SK-N-SH (cell line): ENCODE measurements at regions not wholly inside any gene's neighbourhood (a gene's known extent, or its start where the extent isn't known, plus 50 kb on each side); places are given as distances from the start of the nearest gene placed in this dataset.

Source experiments
- CTCF ChIA-PET: fragments of 300-600, 350-600 bp; formaldehyde crosslinking; extraction: SDS; loops from one replicate; lab custom pipeline; 2021; lab: Yijun Ruan, JAX
- POLR2A ChIA-PET: fragments of 350-600 bp; sonication (Branson Sonifier 250); formaldehyde crosslinking; extraction: SDS; loops from one replicate; lab custom pipeline; 2020; ENCODE audit warnings: antibody characterized with exemption, inconsistent platforms; lab: Yijun Ruan, JAX
- DNase-seq: peaks from one replicate; pipeline ENCODE4 v3.0.0; 2012
- H2AFZ ChIP-seq: fragments of 200-600 bp; sonication (generic); 2 replicates; pipeline ENCODE4 v1.8.1; 2016; ENCODE audit warnings: antibody characterized with exemption, mild to moderate bottlenecking, low read depth
- H3F3A ChIP-seq: fragments of 200-600 bp; sonication (generic); replicated peaks from 2 replicates; pipeline ENCODE3; 2016; ENCODE audit warnings: antibody characterized with exemption, mild to moderate bottlenecking; ENCODE audit not compliant: insufficient read depth
- H3K27ac ChIP-seq, 2 experiments: fragments of 200-500 bp in 1 of 2; fragments of 200-600 bp in 1 of 2; sonication (Bioruptor generic) in 1 of 2; sonication (generic), shearing (Covaris generic) in 1 of 2; 2 replicates each; pipeline versions ENCODE4 v1.5.1 to v1.6.1; 2014 to 2016; ENCODE audit warnings: low read depth in 2 of 2, inconsistent platforms in 1 of 2, low read length in 1 of 2, mild to moderate bottlenecking in 1 of 2, mixed read lengths in 1 of 2
- H3K27me3 ChIP-seq: fragments of 200-600 bp; sonication (generic), shearing (Covaris generic); 2 replicates; pipeline ENCODE4 v1.6.1; 2016; ENCODE audit warnings: mixed run types; ENCODE audit not compliant: insufficient read depth
- H3K36me3 ChIP-seq, 2 experiments: fragments of 200-500 bp in 1 of 2; fragments of 200-600 bp in 1 of 2; sonication (Bioruptor generic) in 1 of 2; sonication (generic) in 1 of 2; replicated peaks in 1 of 2; 2 replicates each; pipeline versions ENCODE3 to v1.5.1; 2014 to 2016; ENCODE audit warnings: low read length in 1 of 2, mild to moderate bottlenecking in 1 of 2; ENCODE audit not compliant: insufficient read depth in 2 of 2, control insufficient read depth in 1 of 2
- H3K4me1 ChIP-seq, 2 experiments: fragments of 200-500 bp in 1 of 2; fragments of 200-600 bp in 1 of 2; sonication (Bioruptor generic) in 1 of 2; sonication (generic), shearing (Covaris generic) in 1 of 2; 2 replicates each; pipeline versions ENCODE4 v1.5.1 to v1.6.1; 2014 to 2016; ENCODE audit warnings: low read depth in 1 of 2, low read length in 1 of 2, mixed run types in 1 of 2; ENCODE audit not compliant: insufficient read depth in 2 of 2, control insufficient read depth in 1 of 2
- H3K4me2 ChIP-seq: fragments of 200-600 bp; sonication (generic), shearing (Covaris generic); 2 replicates; pipeline ENCODE4 v1.6.1; 2017; ENCODE audit warnings: mixed run types
- H3K4me3 ChIP-seq, 2 experiments: fragments of 200-500 bp in 1 of 2; fragments of 200-600 bp in 1 of 2; sonication (Bioruptor generic) in 1 of 2; sonication (generic), shearing (Covaris generic) in 1 of 2; 2 replicates each; pipeline versions ENCODE4 v1.5.1 to v1.8.1; 2014 to 2016; ENCODE audit warnings: low read depth in 2 of 2, inconsistent platforms in 1 of 2, low read length in 1 of 2, mild to moderate bottlenecking in 1 of 2, mixed read lengths in 1 of 2, moderate library complexity in 1 of 2
- H3K79me2 ChIP-seq: fragments of 200-600 bp; sonication (generic); 2 replicates; pipeline ENCODE4 v1.8.1; 2017; ENCODE audit warnings: mild to moderate bottlenecking; ENCODE audit not compliant: insufficient read depth
- H3K9ac ChIP-seq: fragments of 200-600 bp; sonication (generic); 2 replicates; pipeline ENCODE4 v1.6.1; 2017; ENCODE audit warnings: mixed run types
- H3K9me2 ChIP-seq: fragments of 200-600 bp; sonication (generic); 2 replicates; pipeline ENCODE4 v1.6.1; 2017; ENCODE audit warnings: mixed run types
- H3K9me3 ChIP-seq: fragments of 200-600 bp; sonication (generic); 2 replicates; pipeline ENCODE4 v1.6.1; 2017; ENCODE audit warnings: mixed run types, mild to moderate bottlenecking, moderate library complexity
- H4K20me1 ChIP-seq: fragments of 200-600 bp; sonication (generic); 2 replicates; pipeline ENCODE4 v1.6.1; 2017; ENCODE audit warnings: mild to moderate bottlenecking, mixed run types; ENCODE audit not compliant: insufficient read depth
- ELF1 ChIP-seq: IDR thresholded peaks from 2 replicates; pipeline ENCODE4 v1.4.0; 2012
- EP300 ChIP-seq, 2 experiments: IDR thresholded peaks; 2 replicates each; pipeline versions ENCODE4 v1.4.0 to v1.6.1; 2012; ENCODE audit warnings: borderline replicate concordance in 1 of 2, low read depth in 1 of 2, low read length in 1 of 2
- EZH2phosphoT487 ChIP-seq: fragments of 200-600 bp; sonication (generic); IDR thresholded peaks from 2 replicates; pipeline ENCODE4 v1.6.1; 2017; ENCODE audit warnings: low read depth, mixed run types, mild to moderate bottlenecking, antibody characterized with exemption, moderate library complexity, borderline replicate concordance
- GABPA ChIP-seq: IDR thresholded peaks from 2 replicates; pipeline ENCODE4 v1.4.0; 2012; ENCODE audit warnings: low read depth, mild to moderate bottlenecking
- GATA2 ChIP-seq: sonication (generic); formaldehyde crosslinking; IDR thresholded peaks from 2 replicates; pipeline ENCODE4 v1.5.0; 2020; ENCODE audit warnings: mild to moderate bottlenecking, missing genetic modification reagents
- MXI1 ChIP-seq: IDR thresholded peaks from 2 replicates; pipeline ENCODE4 v1.6.1; 2012; ENCODE audit warnings: mild to moderate bottlenecking, low read depth, low read length, improper control_type of control experiment
- NRF1 ChIP-seq: IDR thresholded peaks from 2 replicates; pipeline ENCODE4 v1.6.1; 2012; ENCODE audit warnings: low read depth, mild to moderate bottlenecking, low read length
- POLR2AphosphoS5 ChIP-seq: IDR thresholded peaks from 2 replicates; pipeline ENCODE4 v1.6.1; 2012; ENCODE audit warnings: low read depth, low read length
- RCOR1 ChIP-seq: fragments of 150-350 bp; IDR thresholded peaks from 2 replicates; pipeline ENCODE4 v1.6.1; 2017; ENCODE audit warnings: antibody characterized with exemption, low read length
- RXRA ChIP-seq: IDR thresholded peaks from 2 replicates; pipeline ENCODE4 v1.4.0; 2012; ENCODE audit warnings: low read depth, mild to moderate bottlenecking, borderline replicate concordance
- SIN3A ChIP-seq: IDR thresholded peaks from 2 replicates; pipeline ENCODE4 v1.6.1; 2012; ENCODE audit warnings: low read depth, mild to moderate bottlenecking, low read length, moderate library complexity, borderline replicate concordance
- SMC3 ChIP-seq: IDR thresholded peaks from 2 replicates; pipeline ENCODE4 v1.6.1; 2012; ENCODE audit warnings: low read depth, low read length, improper control_type of control experiment
- TCF12 ChIP-seq: IDR thresholded peaks from 2 replicates; pipeline ENCODE4 v1.4.0; 2012
- TEAD4 ChIP-seq: IDR thresholded peaks from 2 replicates; pipeline ENCODE4 v1.4.0; 2012; ENCODE audit warnings: mild to moderate bottlenecking, borderline replicate concordance; ENCODE audit not compliant: insufficient read depth
- WGBS: methylation state at CpG from one replicate; pipeline ENCODE4 v1.1.6; 2017; ENCODE audit warnings: low lambda C conversion rate; 5-methylcytosine and 5-hydroxymethylcytosine counted together
- TF ChIP-seq, protein P1 (sequence below): IDR thresholded peaks from 2 replicates; pipeline ENCODE4 v1.4.0; 2012; ENCODE audit warnings: low read depth
- TF ChIP-seq, protein P2 (sequence below): IDR thresholded peaks from 2 replicates; pipeline ENCODE4 v1.4.0; 2012; ENCODE audit warnings: low read depth, borderline replicate concordance
- TF ChIP-seq, protein P3 (sequence below): IDR thresholded peaks from 2 replicates; pipeline ENCODE4 v1.6.1; 2012; ENCODE audit warnings: mild to moderate bottlenecking, low read depth, low read length, moderate library complexity
- TF ChIP-seq, protein P4 (sequence below): IDR thresholded peaks from 2 replicates; pipeline ENCODE4; 2012

DNA sequence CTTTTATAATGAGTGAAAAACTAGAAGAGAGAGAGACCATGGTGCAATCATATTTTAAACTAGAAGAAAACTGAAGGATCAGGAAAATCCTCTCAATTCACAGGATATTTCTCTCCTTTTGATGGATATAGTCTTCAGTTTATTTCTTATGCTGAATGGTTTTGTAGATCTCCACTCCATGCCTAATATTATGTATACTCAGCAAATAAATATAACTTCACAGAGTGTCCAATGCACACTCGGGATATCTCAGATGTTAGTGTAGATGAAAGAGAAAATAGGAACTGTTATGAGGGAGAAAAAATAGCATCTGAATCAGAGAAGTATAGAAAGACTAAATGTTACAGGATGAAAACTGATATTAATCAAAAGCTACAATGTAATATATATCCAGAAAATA is 1324.5 kb upstream of the PIK3C3 start:
- H3K4me3 ChIP-seq, result no peak overlapping the region
- no peaks in the 10 kb centered on the region for H3K9me3 ChIP-seq
- ChIA-PET POLR2A (no interaction called here), CTCF (no interaction called here)
- TF ChIP-seq ELF1 (no peak), SIN3A (no peak), EZH2phosphoT487 (no peak), RCOR1 (no peak), NRF1 (no peak), GATA2 (CRISPR knock-in tag) (no peak), MXI1 (no peak), POLR2AphosphoS5 (no peak), SMC3 (no peak), EP300 (IDR thresholded peaks at IDR 0.05; ENCODE audit: borderline replicate concordance in 1 of 2, low read depth in 1 of 2, low read length in 1 of 2) (no peak), TEAD4 (no peak)
- TF ChIP-seq, protein P1, sequence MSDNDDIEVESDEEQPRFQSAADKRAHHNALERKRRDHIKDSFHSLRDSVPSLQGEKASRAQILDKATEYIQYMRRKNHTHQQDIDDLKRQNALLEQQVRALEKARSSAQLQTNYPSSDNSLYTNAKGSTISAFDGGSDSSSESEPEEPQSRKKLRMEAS, result no peak
- TF ChIP-seq, protein P2, sequence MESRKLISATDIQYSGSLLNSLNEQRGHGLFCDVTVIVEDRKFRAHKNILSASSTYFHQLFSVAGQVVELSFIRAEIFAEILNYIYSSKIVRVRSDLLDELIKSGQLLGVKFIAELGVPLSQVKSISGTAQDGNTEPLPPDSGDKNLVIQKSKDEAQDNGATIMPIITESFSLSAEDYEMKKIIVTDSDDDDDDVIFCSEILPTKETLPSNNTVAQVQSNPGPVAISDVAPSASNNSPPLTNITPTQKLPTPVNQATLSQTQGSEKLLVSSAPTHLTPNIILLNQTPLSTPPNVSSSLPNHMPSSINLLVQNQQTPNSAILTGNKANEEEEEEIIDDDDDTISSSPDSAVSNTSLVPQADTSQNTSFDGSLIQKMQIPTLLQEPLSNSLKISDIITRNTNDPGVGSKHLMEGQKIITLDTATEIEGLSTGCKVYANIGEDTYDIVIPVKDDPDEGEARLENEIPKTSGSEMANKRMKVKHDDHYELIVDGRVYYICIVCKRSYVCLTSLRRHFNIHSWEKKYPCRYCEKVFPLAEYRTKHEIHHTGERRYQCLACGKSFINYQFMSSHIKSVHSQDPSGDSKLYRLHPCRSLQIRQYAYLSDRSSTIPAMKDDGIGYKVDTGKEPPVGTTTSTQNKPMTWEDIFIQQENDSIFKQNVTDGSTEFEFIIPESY, result no peak
- no peaks in the 10 kb centered on the region for H3K9me2 ChIP-seq
- H3K9ac ChIP-seq, result no peak overlapping the region
- H3K27me3 ChIP-seq, result no peaks in the 10 kb centered on the region
- no peak overlapping the region for H2AFZ ChIP-seq
- H4K20me1 ChIP-seq, result no peaks in the 10 kb centered on the region
- H3K79me2 ChIP-seq, result no peaks in the 10 kb centered on the region
- no peak overlapping the region for H3K27ac ChIP-seq
- H3K4me1 ChIP-seq, result no peaks in the 10 kb centered on the region
- no peaks in the 10 kb centered on the region for H3K36me3 ChIP-seq
- H3K4me2 ChIP-seq, result no peak overlapping the region
- no peak for DNase-seq
- H3F3A ChIP-seq, result no peaks in the 10 kb centered on the region
- WGBS, result 80% methylated on average over 1 of the region's 1 CpG

DNA sequence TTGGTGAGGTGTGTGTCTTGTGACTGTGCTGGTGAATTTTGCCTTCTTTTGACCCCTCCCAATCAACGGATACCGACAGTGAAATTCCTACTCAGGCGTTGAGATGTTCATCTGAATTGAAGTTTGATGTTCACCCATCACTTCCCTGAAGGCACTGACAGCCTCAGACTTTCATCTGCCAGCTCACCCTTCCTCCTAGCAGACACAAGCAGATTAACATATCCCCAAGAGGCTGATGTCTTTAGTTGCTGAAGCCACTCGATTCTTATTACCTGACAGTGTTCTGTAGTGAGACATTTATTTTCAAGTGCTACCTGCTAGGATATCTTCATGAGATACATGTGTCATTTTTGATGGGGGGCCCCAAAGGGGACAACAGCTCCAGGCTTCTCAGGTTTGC is 1330.1 kb upstream of the PIK3C3 start:
- no peak overlapping the region for H3K9ac ChIP-seq
- H3F3A ChIP-seq, result no peaks in the 10 kb centered on the region
- no peak overlapping the region for H3K4me3 ChIP-seq
- H3K79me2 ChIP-seq, result no peaks in the 10 kb centered on the region
- ChIA-PET CTCF (no interaction called here), POLR2A (no interaction called here)
- WGBS, result 63% methylated on average over 4 of the region's 4 CpGs
- no peaks in the 10 kb centered on the region for H3K9me3 ChIP-seq
- H3K4me2 ChIP-seq, result no peak overlapping the region
- no peaks in the 10 kb centered on the region; a peak in 1 of 4 replicates for H3K4me1 ChIP-seq
- H3K36me3 ChIP-seq, result no peaks in the 10 kb centered on the region
- no peaks in the 10 kb centered on the region for H3K9me2 ChIP-seq
- no peak overlapping the region for H3K27ac ChIP-seq
- no peaks in the 10 kb centered on the region for H3K27me3 ChIP-seq
- H2AFZ ChIP-seq, result no peak overlapping the region
- no peak for DNase-seq
- H4K20me1 ChIP-seq, result no peaks in the 10 kb centered on the region
- TF ChIP-seq, protein P2, result no peak
- TF ChIP-seq EZH2phosphoT487 (no peak), RXRA (no peak), ELF1 (no peak), EP300 (IDR thresholded peaks at IDR 0.05; ENCODE audit: borderline replicate concordance in 1 of 2, low read depth in 1 of 2, low read length in 1 of 2) (no peak), TCF12 (no peak), MXI1 (no peak), GABPA (no peak)
- TF ChIP-seq, protein P3, sequence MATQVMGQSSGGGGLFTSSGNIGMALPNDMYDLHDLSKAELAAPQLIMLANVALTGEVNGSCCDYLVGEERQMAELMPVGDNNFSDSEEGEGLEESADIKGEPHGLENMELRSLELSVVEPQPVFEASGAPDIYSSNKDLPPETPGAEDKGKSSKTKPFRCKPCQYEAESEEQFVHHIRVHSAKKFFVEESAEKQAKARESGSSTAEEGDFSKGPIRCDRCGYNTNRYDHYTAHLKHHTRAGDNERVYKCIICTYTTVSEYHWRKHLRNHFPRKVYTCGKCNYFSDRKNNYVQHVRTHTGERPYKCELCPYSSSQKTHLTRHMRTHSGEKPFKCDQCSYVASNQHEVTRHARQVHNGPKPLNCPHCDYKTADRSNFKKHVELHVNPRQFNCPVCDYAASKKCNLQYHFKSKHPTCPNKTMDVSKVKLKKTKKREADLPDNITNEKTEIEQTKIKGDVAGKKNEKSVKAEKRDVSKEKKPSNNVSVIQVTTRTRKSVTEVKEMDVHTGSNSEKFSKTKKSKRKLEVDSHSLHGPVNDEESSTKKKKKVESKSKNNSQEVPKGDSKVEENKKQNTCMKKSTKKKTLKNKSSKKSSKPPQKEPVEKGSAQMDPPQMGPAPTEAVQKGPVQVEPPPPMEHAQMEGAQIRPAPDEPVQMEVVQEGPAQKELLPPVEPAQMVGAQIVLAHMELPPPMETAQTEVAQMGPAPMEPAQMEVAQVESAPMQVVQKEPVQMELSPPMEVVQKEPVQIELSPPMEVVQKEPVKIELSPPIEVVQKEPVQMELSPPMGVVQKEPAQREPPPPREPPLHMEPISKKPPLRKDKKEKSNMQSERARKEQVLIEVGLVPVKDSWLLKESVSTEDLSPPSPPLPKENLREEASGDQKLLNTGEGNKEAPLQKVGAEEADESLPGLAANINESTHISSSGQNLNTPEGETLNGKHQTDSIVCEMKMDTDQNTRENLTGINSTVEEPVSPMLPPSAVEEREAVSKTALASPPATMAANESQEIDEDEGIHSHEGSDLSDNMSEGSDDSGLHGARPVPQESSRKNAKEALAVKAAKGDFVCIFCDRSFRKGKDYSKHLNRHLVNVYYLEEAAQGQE, result no peak
- TF ChIP-seq, protein P1, result no peak
- TF ChIP-seq, protein P4, sequence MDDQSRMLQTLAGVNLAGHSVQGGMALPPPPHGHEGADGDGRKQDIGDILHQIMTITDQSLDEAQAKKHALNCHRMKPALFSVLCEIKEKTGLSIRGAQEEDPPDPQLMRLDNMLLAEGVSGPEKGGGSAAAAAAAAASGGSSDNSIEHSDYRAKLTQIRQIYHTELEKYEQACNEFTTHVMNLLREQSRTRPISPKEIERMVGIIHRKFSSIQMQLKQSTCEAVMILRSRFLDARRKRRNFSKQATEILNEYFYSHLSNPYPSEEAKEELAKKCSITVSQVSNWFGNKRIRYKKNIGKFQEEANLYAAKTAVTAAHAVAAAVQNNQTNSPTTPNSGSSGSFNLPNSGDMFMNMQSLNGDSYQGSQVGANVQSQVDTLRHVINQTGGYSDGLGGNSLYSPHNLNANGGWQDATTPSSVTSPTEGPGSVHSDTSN, result no peak
